HG03135 (cell line): ENCODE measurements at regions not wholly inside any gene's neighbourhood (a gene's known extent, or its start where the extent isn't known, plus 50 kb on each side); places are given as distances from the start of the nearest gene placed in this dataset.
A peak's percentile ranks its signal among the peaks of the same experiment; 100 is the strongest.
"Not testable (repeated sequence)": the region's sequence is repeated elsewhere in the genome, so short reads cannot be mapped to it uniquely, and the experiment has no call there.

Experiments used
- ATAC-seq: cut with Tn5 transposase; IDR thresholded peaks from one replicate; pipeline ENCODE4 v1.9.1; 2021; ENCODE audit warnings: mild to moderate bottlenecking, moderate library complexity; ENCODE audit not compliant: unreplicated experiment

DNA sequence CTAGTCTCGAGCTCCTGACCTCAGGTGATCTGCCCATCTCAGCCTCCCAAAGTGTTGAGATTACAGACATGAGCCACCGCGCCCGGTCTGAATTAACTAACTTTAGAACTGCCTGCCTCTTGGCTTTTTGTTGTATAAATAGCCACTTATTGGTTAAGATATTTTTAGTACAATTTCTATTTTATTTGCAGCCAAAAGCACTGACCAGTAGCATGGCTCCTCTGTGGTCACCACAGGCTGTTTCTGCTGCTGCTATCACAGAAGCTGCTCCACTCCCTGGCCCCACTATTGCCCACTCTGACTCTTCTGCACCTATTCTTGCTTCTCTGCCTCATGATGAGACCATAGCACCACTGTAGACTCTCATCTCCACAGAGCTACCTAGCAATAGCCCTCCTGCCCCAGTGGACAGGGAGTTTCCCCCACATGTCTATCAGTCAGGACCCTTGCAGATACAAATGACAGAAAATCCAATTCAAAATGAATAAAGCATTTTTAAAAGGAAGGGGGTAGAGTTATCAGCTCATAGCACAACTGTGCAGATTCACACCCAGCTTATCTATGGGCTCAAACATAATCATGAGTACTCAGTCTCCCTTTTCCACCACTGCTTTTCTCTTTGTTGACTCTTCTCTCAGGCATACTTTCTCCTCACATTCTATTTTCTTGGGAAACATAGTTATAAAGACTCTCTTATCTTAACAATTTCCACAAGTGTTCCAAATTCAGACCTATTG, 151.8 kb upstream of the EPB41L4A start:
- ATAC-seq, result no peak

DNA sequence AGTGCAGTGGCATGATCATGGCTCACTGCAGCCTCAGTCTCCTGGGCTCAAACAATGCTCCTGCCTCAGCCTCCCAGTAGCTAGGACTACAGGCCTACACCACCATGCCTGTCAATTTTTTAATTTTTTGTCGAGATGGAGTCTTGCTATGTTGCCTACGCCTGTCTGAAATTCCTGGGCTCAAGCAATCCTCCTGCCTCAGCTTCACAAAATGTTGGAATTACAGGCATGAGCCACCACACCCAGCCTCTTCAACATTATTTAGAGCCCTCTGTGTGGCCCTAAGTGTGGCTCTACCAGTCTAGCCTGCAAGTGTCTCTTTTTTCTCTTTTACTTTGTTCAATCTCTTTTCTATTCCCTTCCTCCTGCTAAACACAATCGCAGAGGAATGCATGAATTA, 154.4 kb upstream of the EPB41L4A start:
- ATAC-seq, result no peak

DNA sequence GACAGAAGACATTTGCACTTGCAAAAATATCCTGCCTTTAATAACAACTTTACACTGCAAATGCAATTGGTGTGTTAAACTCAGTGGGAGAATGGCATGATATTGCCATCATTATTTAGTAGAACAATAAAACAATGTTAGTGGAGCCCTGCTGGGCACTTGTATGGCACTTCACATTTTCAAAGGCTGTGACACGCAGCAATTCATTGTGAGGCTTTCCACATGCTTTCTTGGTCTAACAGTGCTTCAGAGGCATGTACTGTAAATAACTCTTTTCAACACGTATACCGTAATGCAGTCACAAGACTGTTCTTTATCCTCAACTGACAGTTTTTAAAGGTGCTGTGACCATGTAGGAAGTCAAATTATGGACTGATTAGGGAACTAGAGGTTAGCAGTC, 155.5 kb upstream of the EPB41L4A start:
- ATAC-seq, result no peak

- no peak for ATAC-seq
Observed at GRCh38 chr5:112576298-112576925, 157.3 kb upstream of the EPB41L4A start.

GRCh38 chr5:112579599-112580170, 158.0 kb upstream of the APC start:
- ATAC-seq, result no peak

GRCh38 chr5:112581811-112582320, 155.8 kb upstream of the APC start:
- ATAC-seq, result no peak

GRCh38 chr5:112583166-112583565, 154.5 kb upstream of the APC start:
- no peak for ATAC-seq

DNA sequence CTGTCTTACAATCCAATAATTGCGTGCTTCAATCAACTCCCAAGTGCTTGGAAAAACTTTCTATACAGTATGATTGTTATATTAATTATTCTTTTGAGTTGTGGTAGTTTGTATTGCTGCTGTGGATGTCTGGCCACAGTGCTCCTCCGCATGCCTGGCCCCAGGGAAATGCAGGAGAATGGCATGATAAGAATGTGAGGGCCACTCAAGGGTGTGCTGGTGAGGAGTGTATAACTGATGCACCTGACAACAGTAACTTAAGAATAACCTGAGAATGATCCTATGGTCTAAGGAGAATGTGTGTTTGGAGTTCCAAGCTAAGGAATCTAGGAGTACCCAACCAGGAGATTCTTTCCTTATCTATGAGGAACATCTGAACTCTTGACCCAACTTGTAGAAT, 152.9 kb upstream of the APC start:
- ATAC-seq, result no peak

DNA sequence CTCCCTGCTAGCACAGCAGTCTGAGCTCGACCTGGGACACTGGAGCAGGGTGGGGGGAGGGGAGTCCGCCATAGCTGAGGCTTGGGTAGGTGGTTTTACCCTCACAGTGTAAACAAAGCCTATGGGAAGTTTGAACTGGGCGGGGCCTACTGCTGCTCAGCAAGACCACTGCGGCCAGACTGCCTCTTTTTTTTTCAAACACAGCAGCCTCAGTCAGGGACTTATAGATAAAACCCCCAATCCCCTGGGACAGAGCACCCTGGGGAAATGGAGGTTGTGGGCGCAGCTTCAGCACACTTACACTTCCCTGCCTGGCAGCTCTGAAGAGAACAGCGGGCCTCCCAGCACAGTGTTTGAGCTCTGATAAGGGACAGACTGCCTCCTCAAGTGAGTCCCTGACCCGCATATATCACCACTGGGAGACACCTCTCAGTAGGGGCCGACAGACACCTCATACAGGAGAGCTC, 151.1 kb upstream of the APC start:
- ATAC-seq, result no peak

DNA sequence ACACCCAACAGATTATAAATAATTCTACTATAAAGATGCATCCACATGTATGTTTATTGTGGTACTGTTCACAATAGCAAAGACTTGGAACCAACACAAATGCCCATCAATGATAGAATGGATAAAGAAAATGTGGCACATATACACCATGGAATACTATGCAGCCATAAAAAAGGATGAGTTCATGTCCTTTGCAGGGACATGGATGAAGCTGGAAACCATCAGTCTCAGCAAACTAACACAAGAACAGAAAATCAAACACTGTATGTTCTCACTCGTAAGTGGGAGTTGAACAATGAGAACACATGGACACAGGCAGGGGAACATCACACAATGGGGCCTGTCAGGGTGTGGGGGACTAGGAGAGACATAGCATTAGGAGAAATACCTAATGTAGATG, 146.8 kb upstream of the APC start:
- not testable (repeated sequence) for ATAC-seq

- no peak for ATAC-seq
Observed at GRCh38 chr5:112594095-112594850, 143.4 kb upstream of the APC start.

DNA sequence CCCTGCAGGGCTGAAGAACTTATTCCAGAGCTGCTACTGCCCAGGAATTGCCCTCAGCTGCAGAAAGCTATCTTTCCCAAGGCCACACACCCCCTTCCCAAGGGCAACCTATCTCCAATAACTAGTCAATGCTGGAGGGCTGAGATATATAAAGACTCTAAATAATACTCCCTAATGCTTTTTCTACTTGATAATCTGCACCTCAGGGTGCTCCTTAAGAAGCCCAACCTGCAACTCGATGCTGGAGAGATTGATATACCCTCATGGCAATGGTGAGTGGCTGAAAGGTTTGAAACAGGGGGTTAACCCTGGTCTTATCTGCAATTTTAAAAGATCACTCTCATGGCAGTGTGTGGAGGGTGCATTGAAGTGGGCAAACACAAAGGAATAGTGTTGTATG, 142.7 kb upstream of the APC start:
- no peak for ATAC-seq

GRCh38 chr5:112597831-112598230, 139.9 kb upstream of the APC start:
- no peak for ATAC-seq

DNA sequence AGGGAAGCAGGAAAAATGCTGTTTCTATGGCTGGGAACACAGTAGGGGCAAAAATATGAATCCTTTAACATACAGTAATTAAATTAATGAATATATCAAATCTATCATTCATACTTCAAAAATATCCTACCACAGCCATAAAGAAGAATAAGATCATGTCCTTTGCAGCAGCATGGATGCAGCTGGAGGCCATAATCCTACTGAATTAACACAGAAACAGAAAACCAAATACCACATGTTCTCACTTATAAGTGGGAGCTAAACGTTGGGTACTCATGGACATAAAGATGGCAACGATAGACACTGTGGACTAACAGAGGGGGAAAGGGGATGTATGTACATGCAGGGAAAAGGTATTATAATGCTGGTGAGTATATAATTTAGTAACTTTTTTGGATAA, 137.2 kb upstream of the APC start:
- not testable (repeated sequence) for ATAC-seq

DNA sequence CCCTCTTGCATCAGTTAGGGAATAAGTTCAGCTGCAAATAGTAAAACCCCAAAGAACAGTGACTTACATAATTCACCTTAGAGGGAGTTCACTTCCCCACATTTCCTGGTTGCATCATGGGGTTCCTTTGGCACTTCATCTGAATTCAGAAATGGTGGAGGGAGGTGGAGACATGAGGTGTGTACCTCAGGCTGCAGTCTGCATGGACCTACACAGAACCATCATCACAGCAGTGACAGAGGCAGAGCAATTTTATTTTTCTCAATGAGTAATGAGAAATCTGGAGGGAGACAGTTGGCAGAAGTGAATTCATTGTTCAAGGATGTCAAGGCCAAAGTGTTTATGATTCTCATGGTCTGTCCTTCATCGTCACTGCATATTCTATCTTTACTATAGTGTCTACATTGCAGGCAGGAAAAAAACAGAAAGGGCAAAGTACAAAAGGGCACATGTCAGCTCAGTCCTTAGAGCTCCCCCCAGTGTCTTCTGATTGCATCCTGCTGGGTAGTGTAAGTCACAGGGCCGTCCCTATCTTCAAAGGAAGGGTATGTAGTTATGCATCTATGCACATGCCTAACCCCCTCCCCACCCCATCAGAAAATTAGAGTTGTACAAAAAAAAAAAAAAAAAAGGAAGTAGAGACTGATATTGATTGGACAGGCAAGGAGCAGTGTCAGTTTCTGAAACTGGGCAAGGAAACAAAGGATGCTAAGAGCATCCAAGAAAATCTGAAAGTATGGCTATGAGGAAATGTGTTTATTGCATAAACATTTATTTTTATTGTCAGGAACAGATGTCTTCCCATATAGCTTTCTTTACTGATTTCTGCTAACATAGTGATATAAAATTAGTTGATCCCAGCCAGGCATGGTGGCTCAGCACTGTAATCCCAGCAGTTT, 132.7 kb upstream of the APC start:
- peak; percentile 72 for ATAC-seq

DNA sequence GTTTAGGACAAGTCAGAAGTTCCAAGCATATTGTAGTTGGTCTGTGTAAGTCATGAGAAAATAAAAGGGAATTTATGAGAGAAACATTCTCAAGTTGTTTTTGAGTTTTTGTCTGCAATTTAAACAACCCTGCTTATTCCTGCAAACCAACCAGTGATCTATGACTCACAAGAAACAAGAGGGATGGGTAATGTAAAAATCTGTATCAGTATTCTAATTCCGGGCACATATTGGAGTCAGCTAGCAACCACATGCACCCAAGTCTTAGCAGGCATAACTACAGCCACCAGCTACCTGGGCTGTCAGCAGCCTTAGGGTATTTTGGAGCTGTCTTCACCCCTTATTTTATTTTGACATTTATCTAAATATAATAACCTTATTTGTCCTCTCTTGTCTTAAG, 128.7 kb upstream of the APC start:
- no peak for ATAC-seq

DNA sequence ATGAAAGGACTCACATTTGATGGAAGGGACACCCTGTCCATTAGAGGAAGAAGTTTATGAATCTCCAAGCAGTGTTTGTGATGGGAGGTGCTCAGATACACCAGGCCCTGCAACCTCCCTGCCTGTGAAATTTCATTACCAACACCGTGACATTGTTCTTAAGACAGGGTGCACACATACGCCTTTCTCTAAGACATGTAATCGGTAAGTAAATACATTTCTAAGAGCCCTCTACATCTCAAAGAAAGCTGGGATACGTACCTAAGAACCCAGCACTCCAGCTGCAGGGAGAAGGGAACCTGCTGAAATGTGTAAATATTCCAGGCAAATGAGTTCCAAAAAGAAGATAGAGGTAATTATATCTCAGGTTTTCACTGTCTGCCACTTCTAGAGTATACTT, 125.0 kb upstream of the APC start:
- no peak for ATAC-seq

- no peak for ATAC-seq
Observed at GRCh38 chr5:112614285-112614684, 123.4 kb upstream of the APC start.

DNA sequence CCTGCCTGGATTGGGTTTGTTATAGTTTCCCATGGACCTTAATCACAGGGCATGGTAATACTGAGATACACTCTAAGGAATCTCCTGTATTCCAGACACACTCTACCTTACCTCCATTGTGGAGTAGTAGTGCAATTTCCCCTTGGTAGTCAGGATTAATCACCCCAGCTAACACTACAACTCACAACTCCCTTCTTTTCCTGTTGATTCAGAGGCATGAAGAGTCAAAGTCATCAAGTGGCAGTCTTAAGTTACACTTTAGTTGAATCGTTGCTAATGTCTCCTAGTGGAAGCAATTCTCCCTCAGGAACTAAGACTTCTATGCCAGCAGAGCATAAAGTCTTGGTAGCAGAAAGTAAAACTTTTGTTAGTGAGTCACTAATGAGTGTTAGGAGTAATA, 122.7 kb upstream of the APC start:
- no peak for ATAC-seq

DNA sequence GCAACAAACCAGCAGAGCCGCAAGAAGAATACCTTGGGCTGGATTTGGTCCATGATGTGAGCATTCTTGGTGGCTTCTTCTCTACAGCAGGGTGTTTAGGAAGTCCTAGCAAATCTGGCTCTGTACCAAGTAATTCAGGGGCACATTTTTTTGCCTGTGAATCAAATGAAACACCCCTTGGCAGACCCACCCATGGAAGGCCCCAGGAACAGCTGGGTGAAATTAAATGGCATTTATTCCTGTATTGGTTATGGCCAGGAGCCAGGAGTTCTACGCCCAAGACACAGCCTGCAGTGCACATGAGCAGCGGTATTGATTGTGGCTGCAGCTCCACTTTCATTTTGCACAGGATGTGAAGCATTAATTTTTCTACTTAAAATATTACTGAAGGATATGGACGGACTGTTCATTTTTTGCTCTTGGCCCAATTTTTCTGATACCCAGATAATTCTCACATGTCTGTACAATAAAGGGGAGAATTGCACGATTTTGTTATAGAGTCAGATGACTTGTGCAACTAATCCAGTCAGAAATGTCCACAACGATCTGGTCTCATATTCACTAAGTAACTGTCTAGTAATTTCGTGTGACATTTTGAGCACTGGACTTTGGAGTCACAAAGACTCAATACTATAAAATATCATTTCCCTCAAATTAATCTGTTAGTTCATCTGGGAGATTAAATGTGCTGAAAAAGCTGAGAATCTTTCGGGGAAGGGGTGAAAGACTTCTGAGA, 120.7 kb upstream of the APC start:
- no peak for ATAC-seq
